Kasumi-1 (cell line): ENCODE measurements at regions not wholly inside any gene's neighbourhood (a gene's known extent, or its start where the extent isn't known, plus 50 kb on each side); places are given as distances from the start of the nearest gene placed in this dataset.
A peak's percentile ranks its signal among the peaks of the same experiment; 100 is the strongest.
"Not testable (repeated sequence)": the region's sequence is repeated elsewhere in the genome, so short reads cannot be mapped to it uniquely, and the experiment has no call there.

Experiments
- DNase-seq, 2 experiments: peaks; one replicate each; lab custom pipeline; 2025; lab: John Stamatoyannopoulos, UW

GRCh38 chr1:20432341-20432740 lies 53.7 kb downstream of the CAMK2N1 start:
- no peak for DNase-seq

DNA sequence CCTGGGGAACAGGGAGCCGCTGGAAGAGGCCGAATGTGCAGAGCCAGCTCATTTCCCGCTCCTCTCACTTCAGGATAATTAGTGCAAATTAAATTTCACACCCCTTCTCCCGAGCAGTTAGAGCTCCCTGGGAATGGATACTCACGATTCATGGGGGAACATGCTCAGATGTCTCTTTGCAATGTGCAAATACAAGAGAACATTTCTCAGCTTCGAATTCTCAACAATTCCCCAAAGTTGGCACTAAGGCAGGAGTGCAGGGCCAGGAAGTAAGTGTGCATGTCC lies 54.9 kb downstream of the CAMK2N1 start:
- DNase-seq, result no peak

DNA sequence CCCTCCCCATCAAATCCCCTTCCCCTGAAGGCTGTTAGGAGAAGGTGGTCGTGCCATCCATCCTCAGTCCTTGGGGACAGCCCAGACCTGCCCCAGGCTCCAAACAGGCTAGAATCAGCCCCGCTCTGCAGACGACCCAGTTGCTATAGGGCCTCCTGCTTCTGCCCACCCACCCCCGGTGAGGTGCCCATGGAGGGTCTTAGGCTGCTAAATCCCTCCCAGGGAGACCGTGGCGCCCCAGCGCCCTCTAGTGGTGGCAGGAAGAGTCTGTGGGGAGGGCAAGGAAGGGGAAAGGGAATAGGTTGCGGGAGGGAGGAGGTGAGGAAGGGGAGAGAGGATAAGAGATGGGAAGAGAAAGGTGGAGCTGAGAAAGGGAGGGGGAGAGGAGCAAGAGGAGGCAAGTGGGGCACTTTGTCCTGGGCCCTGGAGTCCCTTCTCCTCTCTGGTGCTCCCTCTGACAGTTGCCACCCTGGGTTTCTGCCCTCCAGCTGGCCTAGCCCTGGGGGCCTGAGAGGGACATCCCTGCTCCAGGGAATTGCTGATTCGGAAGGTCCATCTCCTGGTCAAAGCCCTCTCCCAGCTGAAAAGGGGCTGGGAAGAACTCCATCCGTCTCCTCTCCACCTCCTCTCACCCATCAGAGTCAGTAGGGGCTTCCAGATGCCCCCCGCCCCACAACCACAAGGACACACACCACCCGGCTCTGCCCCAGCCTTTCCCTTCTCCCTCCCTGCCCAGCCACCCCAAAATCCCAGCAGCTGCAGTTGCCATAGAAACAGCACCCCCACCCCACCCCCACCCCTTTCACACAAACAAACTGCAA lies 55.4 kb downstream of the CAMK2N1 start:
- peak in 1 of 2 experiments; percentile 23 for DNase-seq

DNA sequence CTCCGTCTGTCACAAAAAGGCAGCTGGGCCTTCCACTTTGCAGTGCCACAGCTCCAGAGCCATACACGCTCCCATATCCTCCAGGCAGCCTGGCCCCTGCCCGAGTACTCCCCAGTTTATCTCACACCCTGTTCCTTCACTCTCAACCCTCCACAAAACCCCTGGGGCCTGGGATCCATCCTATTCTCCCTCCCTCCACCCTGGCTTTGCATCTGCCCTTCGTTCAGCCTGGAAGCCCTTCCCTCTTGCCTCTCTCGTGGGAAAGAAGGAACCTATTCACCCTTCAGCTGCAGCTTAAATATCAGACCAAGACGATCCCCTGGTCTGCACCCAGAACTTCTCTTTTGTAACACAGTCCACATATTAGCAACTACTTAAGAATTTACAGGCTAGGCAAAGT lies 56.7 kb downstream of the CAMK2N1 start:
- no peak for DNase-seq

DNA sequence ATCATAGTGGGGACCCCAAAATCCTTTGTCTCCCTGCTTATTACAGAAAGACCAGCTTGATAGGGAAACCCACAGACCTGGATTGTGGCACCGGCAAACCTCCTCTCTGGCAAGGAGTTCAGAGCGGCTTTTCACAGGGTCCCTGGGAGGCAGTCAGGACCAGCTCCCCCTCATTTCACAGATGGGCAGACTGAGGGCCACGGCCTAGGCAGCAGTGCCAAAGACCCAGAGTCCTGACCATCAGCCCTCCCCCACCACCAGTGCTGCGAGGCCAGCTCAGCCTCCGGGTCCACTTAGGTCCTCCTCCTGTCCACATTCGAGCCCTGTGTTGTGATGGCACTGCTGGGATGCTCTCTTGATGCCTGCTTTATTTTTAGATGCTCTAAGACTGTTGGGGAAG lies 57.2 kb downstream of the CAMK2N1 start:
- DNase-seq, result no peak

DNA sequence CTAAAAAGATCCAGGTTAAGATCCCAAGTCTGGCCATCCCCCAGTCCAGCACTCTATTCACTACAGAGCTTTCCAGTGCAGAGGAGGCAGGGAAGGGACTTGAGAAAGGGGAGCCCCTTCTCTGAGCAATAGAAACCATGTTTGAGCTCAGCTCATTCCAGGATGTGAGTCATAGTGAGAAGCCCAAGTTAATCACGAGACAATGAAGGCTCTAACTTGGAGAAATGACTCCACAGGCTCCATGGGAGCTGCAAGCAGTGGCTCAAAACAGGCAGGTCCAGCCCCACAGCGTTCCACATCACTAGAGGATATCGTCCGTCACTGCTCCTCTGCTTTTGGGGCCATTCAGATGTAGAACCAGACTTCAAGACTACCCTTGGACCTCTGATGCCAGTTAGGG lies 59.1 kb downstream of the CAMK2N1 start:
- DNase-seq, result no peak

GRCh38 chr1:20426371-20426770 lies 59.6 kb downstream of the CAMK2N1 start:
- no peak for DNase-seq

- no peak for DNase-seq
Measured at GRCh38 chr1:20425622-20426021, 60.4 kb downstream of the CAMK2N1 start.

GRCh38 chr1:20423169-20423795 lies 62.7 kb downstream of the CAMK2N1 start:
- no peak for DNase-seq

DNA sequence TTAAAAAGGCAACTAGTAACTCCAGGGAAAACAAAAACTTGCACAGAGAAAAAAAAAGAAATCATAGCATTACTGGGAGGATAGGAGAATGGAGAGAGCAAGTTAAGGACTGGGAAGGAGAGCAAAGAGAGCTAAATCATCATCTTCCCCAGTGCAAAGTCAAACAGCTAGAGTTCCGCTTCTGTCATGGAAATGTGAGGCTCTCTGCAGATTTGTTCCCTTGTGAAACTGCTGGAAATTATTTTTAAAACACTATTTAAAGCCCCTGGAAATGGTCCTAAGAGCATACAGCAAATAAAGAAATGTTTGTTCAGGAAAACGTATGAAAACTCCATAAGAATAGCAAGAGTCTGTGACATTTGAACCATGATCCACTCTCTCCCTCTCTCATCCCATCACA lies 64.6 kb downstream of the CAMK2N1 start:
- no peak for DNase-seq

- DNase-seq, result no peak
Measured at GRCh38 chr1:20417581-20417980, 68.4 kb downstream of the CAMK2N1 start.

DNA sequence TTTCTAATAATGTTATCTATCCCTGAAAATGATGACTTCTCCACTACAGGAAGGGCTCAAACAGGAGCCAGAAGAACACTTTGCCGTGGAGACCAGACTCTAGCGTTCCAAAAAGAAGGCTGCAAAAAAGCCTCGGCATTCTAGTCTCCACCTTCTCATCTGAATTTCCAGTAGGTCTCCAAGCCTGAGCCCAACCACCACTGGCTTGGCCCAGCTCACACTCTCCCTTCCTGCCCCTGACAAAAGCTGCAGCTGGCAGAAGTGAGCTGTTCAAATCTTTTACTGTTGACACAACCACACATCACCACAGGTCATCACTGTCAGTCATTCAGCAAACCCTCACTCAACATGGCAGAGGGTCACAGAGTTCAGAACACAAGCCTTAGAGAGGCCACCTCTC lies 69.3 kb downstream of the CAMK2N1 start:
- no peak for DNase-seq

DNA sequence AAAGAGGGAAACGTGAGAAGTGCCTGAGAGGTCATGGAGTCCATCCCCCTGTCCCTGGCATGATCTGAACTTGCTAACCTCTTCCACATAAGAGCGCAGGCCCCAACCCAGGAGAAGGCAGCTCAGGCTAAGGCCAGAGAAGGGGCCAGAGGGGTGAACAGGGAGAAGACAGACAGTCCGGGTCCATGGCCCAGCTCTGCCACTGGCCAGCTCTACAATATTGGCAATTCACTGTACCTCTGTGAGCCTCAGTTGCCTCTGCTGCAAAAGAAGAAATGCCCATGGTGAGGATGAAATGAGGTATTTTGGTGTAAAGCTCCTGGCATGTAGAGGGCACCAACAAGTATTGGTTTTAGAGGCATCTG lies 72.3 kb downstream of the CAMK2N1 start:
- no peak for DNase-seq

- DNase-seq, result no peak
Measured at GRCh38 chr1:20413136-20413775, 72.8 kb downstream of the CAMK2N1 start.

DNA sequence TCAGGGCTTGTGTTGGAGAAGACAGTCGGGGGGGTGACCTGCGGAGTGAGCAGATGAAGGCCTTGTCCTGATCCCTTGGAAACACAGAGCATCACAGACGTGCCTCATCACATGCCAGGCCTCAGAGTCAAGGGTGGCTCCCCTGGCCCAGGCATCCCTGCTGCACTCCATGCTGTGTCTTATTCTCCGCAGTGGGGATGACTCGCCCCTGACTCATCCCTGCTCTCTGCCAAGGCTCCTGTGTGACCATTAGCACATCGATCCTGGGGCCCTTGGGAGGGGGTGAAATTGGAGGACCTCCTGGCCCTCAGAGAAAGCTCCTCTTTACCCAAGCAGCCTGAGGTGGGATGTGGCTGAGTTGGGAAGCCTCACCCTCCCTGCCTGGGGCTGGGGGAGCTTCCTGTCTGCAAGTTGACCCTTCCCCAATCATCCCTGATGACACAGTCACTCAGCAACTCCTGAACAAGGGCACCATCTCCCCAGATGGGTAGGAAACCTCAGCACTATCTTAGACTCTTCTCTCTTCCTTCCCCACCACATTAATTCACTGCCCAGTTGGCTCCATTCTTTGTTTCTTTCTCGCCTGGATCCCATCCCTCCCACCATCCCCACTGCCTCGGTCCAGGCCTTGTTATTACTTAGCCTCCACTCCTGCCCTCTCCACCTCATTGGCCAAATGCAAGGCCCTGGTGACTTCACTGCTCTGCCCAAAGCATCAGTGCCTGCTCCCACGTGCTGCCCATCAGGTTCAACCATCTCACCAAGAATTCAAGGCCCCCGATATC lies 74.6 kb downstream of the CAMK2N1 start:
- no peak for DNase-seq

GRCh38 chr1:20410503-20410902 lies 75.5 kb downstream of the CAMK2N1 start:
- DNase-seq, result no peak

DNA sequence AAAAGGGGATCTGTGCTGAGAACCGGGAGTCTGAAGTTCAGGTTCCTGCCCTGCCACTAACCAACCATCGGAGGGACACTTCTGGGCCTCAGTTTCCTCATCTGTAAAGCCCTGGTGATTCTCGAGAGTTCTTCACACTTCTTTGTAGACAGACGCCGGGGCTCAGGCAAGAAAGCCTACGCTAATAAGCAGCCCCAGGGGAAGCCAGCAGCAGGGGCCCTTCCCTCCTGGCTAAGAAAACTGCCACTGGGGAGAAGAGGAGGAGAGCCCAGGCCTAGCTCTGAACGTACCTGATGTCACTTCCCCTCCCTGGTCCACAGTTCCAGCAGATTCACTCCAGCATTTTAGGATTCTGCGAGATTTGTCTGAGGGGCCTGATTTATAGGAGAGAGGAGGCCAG lies 76.0 kb downstream of the CAMK2N1 start:
- no peak for DNase-seq

DNA sequence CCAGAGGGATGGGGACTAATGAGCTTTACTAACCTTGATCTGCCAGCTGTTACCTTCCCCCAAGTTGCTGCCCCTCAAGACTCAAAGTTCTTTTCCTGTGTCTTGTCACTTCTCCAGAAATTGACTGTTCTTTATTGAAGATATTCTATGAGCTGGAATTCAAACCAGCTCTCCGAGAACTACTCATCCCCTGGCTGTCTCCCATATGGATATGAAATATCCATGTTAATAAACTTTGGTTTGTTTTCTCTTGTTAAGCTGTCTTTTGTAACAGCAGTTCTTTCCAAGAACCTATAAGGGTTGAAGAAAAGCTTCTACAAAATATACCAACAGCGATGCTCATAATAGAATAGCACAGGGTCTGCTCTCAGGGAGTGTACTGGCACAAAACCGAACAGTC lies 77.0 kb downstream of the CAMK2N1 start:
- no peak for DNase-seq

GRCh38 chr1:20408133-20408650 lies 77.8 kb downstream of the CAMK2N1 start:
- DNase-seq, result not testable (repeated sequence)

DNA sequence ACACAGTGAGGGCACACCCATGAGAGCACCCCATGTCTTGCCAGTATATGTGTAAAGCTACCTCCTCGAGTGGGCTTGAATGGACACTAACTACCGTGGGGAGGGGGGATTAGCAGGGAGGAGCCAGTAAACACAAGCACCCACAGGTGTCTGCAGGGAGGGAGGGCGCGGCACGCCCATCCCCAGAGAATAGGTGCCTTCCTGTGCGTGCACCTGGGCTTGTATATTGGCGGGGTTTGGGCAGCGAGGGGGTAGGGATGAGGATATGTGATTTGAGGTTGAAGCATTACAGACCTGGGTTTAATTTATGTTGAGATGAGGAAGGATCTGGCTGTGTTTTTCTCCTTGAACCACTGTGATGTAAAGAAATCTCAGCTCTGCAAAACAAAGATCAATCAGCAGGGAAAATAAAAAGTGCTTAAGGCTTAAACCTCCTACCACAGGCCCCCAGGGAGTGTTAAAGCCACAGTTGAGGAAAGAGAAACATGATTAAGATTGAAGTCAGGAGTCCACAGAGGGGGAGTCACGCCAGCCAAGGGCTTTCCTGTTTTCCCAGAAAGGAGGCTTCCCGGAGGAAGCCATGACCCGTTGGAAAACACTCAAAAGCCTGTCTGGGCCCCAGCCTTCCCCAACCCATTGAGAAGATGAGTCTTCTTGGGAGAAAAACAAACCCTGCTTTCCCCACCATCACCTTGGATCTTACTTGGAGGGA lies 80.0 kb downstream of the CAMK2N1 start:
- no peak for DNase-seq

- DNase-seq, result no peak
Measured at GRCh38 chr1:20405051-20405754, 80.8 kb downstream of the CAMK2N1 start.
